CD14-positive monocyte (primary cell): ENCODE measurements at regions not wholly inside any gene's neighbourhood (a gene's known extent, or its start where the extent isn't known, plus 50 kb on each side); places are given as distances from the start of the nearest gene placed in this dataset.

Source experiments
- DNase-seq, 3 donors: peaks; one replicate each; pipeline ENCODE4 v3.0.0-alpha.2; 2011 to 2022
- H2AFZ ChIP-seq: 2 replicates; pipeline ENCODE4 v1.6.0; 2012; ENCODE audit warnings: mild to moderate bottlenecking, low read depth, low read length, inconsistent platforms; ENCODE audit not compliant: insufficient read depth, poor library complexity, severe bottlenecking
- H3K27ac ChIP-seq, 2 donors: 1 replicate in 1 of 2; 2 replicates in 1 of 2; pipeline ENCODE4 v1.5.1; 2012 to 2013; ENCODE audit warnings: low read length in 2 of 2, control low read depth in 1 of 2, inconsistent platforms in 1 of 2, low read depth in 1 of 2, mild to moderate bottlenecking in 1 of 2
- H3K27me3 ChIP-seq, 2 donors: one replicate each; pipeline versions ENCODE4 v1.6.0 to v1.6.1; 2011 to 2013; ENCODE audit warnings: low read length in 2 of 2; ENCODE audit not compliant: control insufficient read depth in 2 of 2, insufficient read depth in 2 of 2
- H3K36me3 ChIP-seq, 2 donors: replicated peaks in 1 of 2; 1 replicate in 1 of 2; 2 replicates in 1 of 2; pipeline versions ENCODE4 v1.5.1 to v1.6.1; 2012 to 2013; ENCODE audit warnings: low read length in 2 of 2, control low read depth in 1 of 2, inconsistent platforms in 1 of 2, mild to moderate bottlenecking in 1 of 2; ENCODE audit not compliant: insufficient read depth in 2 of 2, control insufficient read depth in 1 of 2
- H3K4me1 ChIP-seq, 2 donors: 1 replicate in 1 of 2; 2 replicates in 1 of 2; pipeline versions ENCODE4 v1.5.1 to v1.6.1; 2012 to 2013; ENCODE audit warnings: low read length in 2 of 2, control low read depth in 1 of 2, inconsistent platforms in 1 of 2, mild to moderate bottlenecking in 1 of 2, moderate library complexity in 1 of 2; ENCODE audit not compliant: insufficient read depth in 2 of 2, control insufficient read depth in 1 of 2
- H3K4me2 ChIP-seq: replicated peaks from 2 replicates; pipeline ENCODE3; 2012; ENCODE audit warnings: low read length, moderate library complexity, mild to moderate bottlenecking; ENCODE audit not compliant: poor library complexity, severe bottlenecking; ENCODE audit errors: extremely low read depth
- H3K4me3 ChIP-seq, 3 experiments: fragments of 200-600 bp in 1 of 3; sonication (generic) in 1 of 3; replicated peaks in 1 of 3; 1 replicate in 2 of 3; 2 replicates in 1 of 3; pipeline ENCODE4 v1.5.1; 2011 to 2013; ENCODE audit warnings: low read length in 3 of 3, mild to moderate bottlenecking in 3 of 3, control low read depth in 2 of 3, low read depth in 2 of 3, inconsistent platforms in 1 of 3, moderate library complexity in 1 of 3
- H3K79me2 ChIP-seq: 2 replicates; pipeline ENCODE4 v1.6.0; 2012; ENCODE audit warnings: mild to moderate bottlenecking, control low read depth, inconsistent platforms, low read length, moderate library complexity; ENCODE audit not compliant: insufficient read depth
- H3K9ac ChIP-seq: 2 replicates; pipeline ENCODE4 v1.6.0; 2017; ENCODE audit warnings: low read length, mild to moderate bottlenecking; ENCODE audit not compliant: insufficient read depth, poor library complexity, severe bottlenecking
- H3K9me3 ChIP-seq, 2 donors: replicated peaks in 1 of 2; 1 replicate in 1 of 2; 2 replicates in 1 of 2; pipeline versions ENCODE4 v1.5.1 to v1.6.1; 2012 to 2013; ENCODE audit warnings: low read length in 2 of 2, control low read depth in 1 of 2; ENCODE audit not compliant: control insufficient read depth in 1 of 2, insufficient read depth in 1 of 2
- H4K20me1 ChIP-seq: 2 replicates; pipeline ENCODE4 v1.6.0; 2012; ENCODE audit warnings: mild to moderate bottlenecking, low read length, control low read depth, moderate library complexity; ENCODE audit not compliant: insufficient read depth
- H3K27ac Mint-ChIP-seq, 7 donors: one replicate each; pipeline ENCODE4 v1.8.0; 2020; ENCODE audit warnings: mild to moderate bottlenecking in 7 of 7, mixed read lengths in 7 of 7, moderate library complexity in 6 of 7, inconsistent platforms in 2 of 7
- H3K27me3 Mint-ChIP-seq, 3 donors: one replicate each; pipeline ENCODE4 v1.8.0; 2021 to 2022; ENCODE audit warnings: low read depth in 3 of 3, mild to moderate bottlenecking in 3 of 3, mixed read lengths in 3 of 3, moderate library complexity in 3 of 3, inconsistent platforms in 1 of 3
- H3K36me3 Mint-ChIP-seq, 2 donors: one replicate each; pipeline ENCODE4 v1.8.0; 2020; ENCODE audit warnings: mixed read lengths in 2 of 2, inconsistent platforms in 1 of 2, mild to moderate bottlenecking in 1 of 2
- H3K4me1 Mint-ChIP-seq: one replicate; pipeline ENCODE4 v1.8.0; 2020; ENCODE audit warnings: mild to moderate bottlenecking, mixed read lengths
- H3K4me3 Mint-ChIP-seq, 2 donors: one replicate each; pipeline ENCODE4 v1.8.0; 2020; ENCODE audit warnings: mild to moderate bottlenecking in 2 of 2, mixed read lengths in 2 of 2, moderate library complexity in 1 of 2
- H3K9me3 Mint-ChIP-seq, 7 donors: one replicate each; pipeline ENCODE4 v1.8.0; 2020 to 2022; ENCODE audit warnings: mixed read lengths in 7 of 7, mild to moderate bottlenecking in 6 of 7, moderate library complexity in 6 of 7, inconsistent platforms in 2 of 7
- WGBS: methylation state at CpG from one replicate; pipeline ENCODE4 v1.1.5; 2013; ENCODE audit warnings: missing lambda C conversion rate; ENCODE audit not compliant: insufficient coverage; 5-methylcytosine and 5-hydroxymethylcytosine counted together
- intact Hi-C, 2 donors: fragments of 100-400 bp; cut with micrococcal nuclease; formaldehyde crosslinking; loops; one replicate each; pipeline versions ENCODE4 v1.15.0 to v1.15.1; 2023
- TF ChIP-seq, protein P1 (sequence below): fragments of 200-600 bp; IDR thresholded peaks from one replicate; pipeline ENCODE4 v1.8.0; 2022; ENCODE audit warnings: antibody characterized with exemption, mild to moderate bottlenecking

DNA sequence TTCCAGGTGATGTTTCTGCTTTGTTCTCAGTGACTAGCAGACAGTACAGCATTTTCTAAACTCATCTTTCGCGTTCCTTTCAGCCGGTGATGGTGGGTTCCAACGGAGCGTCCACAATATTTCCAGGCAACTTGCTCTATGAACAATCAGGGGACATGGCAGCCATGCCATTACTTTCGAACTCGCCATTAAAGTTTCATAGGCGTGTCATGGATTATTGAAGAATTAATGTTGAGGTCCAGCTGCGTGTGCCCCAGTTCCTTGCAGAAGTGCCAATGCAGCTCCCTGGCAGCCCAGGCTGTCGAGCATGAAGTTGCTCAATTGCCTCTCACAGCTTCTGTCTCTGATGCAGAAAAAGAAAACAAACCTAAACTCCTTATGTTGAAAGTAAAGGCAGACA is 262.2 kb downstream of the IRX2 start:
- no peaks in the 10 kb centered on the region for H3K79me2 ChIP-seq
- H3K36me3 ChIP-seq: no peaks in the 10 kb centered on the region
- H4K20me1 ChIP-seq: no peaks in the 10 kb centered on the region
- WGBS: 89% methylated on average over 10 of the region's 10 CpGs
- DNase-seq: no peak
- Mint-ChIP-seq H3K27me3 (peaks cover 0 to 2% (median 0%) of the 10 kb centered on the region in 3 donors), H3K9me3 (peaks cover 2 to 29% (median 16%) of the 10 kb centered on the region in 7 donors), H3K4me1 (no peaks in the 10 kb centered on the region), H3K36me3 (no peaks in the 10 kb centered on the region), H3K4me3 (no peak overlapping the region), H3K27ac (no peak overlapping the region)
- TF ChIP-seq, protein P1, sequence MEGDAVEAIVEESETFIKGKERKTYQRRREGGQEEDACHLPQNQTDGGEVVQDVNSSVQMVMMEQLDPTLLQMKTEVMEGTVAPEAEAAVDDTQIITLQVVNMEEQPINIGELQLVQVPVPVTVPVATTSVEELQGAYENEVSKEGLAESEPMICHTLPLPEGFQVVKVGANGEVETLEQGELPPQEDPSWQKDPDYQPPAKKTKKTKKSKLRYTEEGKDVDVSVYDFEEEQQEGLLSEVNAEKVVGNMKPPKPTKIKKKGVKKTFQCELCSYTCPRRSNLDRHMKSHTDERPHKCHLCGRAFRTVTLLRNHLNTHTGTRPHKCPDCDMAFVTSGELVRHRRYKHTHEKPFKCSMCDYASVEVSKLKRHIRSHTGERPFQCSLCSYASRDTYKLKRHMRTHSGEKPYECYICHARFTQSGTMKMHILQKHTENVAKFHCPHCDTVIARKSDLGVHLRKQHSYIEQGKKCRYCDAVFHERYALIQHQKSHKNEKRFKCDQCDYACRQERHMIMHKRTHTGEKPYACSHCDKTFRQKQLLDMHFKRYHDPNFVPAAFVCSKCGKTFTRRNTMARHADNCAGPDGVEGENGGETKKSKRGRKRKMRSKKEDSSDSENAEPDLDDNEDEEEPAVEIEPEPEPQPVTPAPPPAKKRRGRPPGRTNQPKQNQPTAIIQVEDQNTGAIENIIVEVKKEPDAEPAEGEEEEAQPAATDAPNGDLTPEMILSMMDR: no peak
- H3K27ac ChIP-seq: no peak overlapping the region
- no peak overlapping the region for H2AFZ ChIP-seq
- peaks cover 11 to 38% of the 10 kb centered on the region in 2 donors for H3K9me3 ChIP-seq
- intact Hi-C loops: no loop called here
- no peaks in the 10 kb centered on the region for H3K27me3 ChIP-seq
- H3K4me2 ChIP-seq: no peak overlapping the region
- no peak overlapping the region for H3K4me3 ChIP-seq
- H3K4me1 ChIP-seq: no peaks in the 10 kb centered on the region
- no peak overlapping the region for H3K9ac ChIP-seq

DNA sequence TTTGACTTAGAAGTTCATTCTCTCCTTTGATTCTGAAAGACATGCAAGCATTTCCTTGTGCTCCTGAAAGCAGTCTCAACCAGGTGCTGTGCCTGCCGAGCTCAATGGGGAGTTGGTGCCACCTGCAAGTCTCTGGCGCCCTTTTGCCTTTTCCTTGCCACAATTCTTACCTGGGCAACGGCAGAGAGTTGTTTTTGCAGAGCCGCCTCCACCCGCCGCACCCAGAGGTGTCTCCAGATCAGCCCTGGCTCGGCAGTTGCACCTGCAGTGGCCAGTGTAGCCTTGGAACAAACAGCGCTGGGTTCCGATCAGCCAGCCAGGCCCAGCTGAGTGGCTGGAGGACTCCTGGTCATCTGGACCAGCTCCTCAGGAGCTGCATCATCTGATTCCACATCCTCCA is 262.9 kb downstream of the IRX2 start:
- Mint-ChIP-seq H3K27me3 (peaks cover 0 to 2% (median 0%) of the 10 kb centered on the region in 3 donors), H3K36me3 (no peaks in the 10 kb centered on the region)
- TF ChIP-seq, protein P1: no peak

More for the DNA sequence above, 262.9 kb downstream of the IRX2 start:
- no peak overlapping the region for H2AFZ ChIP-seq
- Mint-ChIP-seq H3K4me1 (no peaks in the 10 kb centered on the region), H3K4me3 (no peak overlapping the region), H3K27ac (no peak overlapping the region), H3K9me3 (peaks cover 2 to 27% (median 13%) of the 10 kb centered on the region in 7 donors)
- intact Hi-C loops: no loop called here
- no peak overlapping the region for H3K27ac ChIP-seq
- no peak overlapping the region for H3K4me2 ChIP-seq
- no peak overlapping the region for H3K9ac ChIP-seq
- H4K20me1 ChIP-seq: no peaks in the 10 kb centered on the region
- peaks cover 13 to 37% of the 10 kb centered on the region in 2 donors for H3K9me3 ChIP-seq
- no peaks in the 10 kb centered on the region for H3K79me2 ChIP-seq
- no peaks in the 10 kb centered on the region for H3K27me3 ChIP-seq
- no peaks in the 10 kb centered on the region for H3K4me1 ChIP-seq
- no peak for DNase-seq
- 93% methylated on average over 8 of the region's 9 CpGs for WGBS
- no peak overlapping the region for H3K4me3 ChIP-seq
- no peaks in the 10 kb centered on the region for H3K36me3 ChIP-seq
